HFF-Myc (cell line): ENCODE measurements at regions not wholly inside any gene's neighbourhood (a gene's known extent, or its start where the extent isn't known, plus 50 kb on each side); places are given as distances from the start of the nearest gene placed in this dataset.

Experiments
- DNase-seq: peaks from one replicate; pipeline ENCODE4 v3.0.0-alpha.2; 2011; ENCODE audit warnings: low read depth; ENCODE audit errors: extremely low read depth
- H3K4me3 ChIP-seq: replicated peaks from 2 replicates; pipeline ENCODE4 v1.5.1; 2011; ENCODE audit warnings: low read depth, mild to moderate bottlenecking, control low read depth, low read length
- TF ChIP-seq, protein P1 (sequence below): IDR thresholded peaks from 2 replicates; pipeline ENCODE4 v1.5.1; 2012; ENCODE audit warnings: mild to moderate bottlenecking, low read depth, low read length, control low read depth; ENCODE audit errors: missing control alignments

DNA sequence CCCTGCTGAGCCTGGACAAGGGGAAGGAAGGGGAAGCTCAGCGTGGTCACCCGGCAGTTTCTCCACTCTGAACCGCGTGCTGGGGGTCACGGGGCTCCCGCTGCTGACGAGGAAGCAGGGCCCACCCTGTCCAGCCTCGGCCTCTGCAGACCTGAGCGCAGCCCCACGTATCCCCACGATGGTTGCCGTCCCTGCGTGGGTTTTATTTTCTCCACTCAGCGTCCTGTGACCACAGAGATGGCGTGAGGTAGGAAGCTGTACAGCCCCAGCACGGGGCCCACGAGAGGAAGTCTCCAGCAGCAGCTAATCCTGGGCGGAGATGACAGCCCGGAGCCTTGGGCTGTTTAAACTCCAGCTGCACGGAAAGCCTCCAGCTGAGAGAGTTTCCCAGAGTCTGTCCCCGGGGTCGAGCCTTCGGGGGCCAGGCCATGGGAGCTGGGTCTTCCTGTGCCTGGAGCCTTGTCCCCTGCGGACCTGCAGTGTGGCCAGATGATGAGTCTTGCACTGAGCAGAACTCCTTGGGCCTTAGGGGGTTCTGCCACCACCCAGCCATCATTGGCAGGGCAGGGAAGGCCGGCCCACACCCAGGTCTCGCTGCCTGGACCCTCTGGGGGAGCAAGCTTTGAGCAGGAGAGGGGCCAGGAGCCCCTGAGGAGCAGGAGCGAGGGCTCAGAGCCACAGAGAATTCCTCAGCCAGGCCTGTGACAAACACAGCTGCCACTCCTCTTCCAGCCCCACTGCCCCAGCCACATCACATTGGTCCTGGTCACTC lies 72.8 kb upstream of the FAM20C start:
- TF ChIP-seq, protein P1, sequence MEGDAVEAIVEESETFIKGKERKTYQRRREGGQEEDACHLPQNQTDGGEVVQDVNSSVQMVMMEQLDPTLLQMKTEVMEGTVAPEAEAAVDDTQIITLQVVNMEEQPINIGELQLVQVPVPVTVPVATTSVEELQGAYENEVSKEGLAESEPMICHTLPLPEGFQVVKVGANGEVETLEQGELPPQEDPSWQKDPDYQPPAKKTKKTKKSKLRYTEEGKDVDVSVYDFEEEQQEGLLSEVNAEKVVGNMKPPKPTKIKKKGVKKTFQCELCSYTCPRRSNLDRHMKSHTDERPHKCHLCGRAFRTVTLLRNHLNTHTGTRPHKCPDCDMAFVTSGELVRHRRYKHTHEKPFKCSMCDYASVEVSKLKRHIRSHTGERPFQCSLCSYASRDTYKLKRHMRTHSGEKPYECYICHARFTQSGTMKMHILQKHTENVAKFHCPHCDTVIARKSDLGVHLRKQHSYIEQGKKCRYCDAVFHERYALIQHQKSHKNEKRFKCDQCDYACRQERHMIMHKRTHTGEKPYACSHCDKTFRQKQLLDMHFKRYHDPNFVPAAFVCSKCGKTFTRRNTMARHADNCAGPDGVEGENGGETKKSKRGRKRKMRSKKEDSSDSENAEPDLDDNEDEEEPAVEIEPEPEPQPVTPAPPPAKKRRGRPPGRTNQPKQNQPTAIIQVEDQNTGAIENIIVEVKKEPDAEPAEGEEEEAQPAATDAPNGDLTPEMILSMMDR: no peak
- DNase-seq: no peak
- H3K4me3 ChIP-seq: no peak overlapping the region

DNA sequence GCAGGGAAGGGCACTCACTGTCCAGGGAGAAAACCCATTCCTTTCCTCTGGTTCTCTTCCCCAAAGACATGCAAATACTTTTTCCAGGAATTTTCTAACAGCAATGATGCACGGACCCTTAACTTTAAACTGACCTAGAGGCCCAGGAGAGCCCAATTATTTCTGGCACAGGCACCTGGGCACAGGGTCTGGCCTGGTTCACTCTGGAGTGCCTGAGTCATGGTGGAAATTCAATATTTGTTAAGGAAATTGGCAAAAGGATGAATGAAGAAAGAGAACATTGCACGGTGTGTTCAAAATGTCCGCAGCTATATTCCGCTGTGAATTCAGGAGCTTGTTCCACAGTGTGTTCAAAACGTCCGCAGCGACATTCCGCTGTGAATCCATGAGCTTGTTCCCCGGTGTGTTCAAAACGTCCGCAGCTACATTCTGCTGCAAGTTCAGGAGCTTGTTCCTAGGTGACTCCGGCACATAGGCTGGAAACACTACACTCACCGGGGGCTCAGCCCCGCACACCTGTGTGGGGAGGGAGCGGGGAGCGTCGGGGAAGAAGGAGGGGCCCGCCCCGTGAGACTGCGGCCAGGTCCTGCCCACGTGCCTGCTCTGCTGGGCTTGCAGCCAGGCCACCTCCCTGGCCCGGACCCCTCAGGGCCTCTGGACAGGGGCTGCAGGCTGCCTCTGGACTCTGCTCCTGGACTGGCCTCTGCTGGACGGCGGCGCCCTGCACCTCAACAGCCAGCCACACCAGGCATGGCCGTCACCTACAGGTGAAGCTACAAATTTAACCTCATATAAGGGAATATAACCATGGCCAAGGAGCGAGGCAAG lies 72.0 kb upstream of the FAM20C start:
- TF ChIP-seq, protein P1: no peak
- DNase-seq: no peak
- no peak overlapping the region for H3K4me3 ChIP-seq

DNA sequence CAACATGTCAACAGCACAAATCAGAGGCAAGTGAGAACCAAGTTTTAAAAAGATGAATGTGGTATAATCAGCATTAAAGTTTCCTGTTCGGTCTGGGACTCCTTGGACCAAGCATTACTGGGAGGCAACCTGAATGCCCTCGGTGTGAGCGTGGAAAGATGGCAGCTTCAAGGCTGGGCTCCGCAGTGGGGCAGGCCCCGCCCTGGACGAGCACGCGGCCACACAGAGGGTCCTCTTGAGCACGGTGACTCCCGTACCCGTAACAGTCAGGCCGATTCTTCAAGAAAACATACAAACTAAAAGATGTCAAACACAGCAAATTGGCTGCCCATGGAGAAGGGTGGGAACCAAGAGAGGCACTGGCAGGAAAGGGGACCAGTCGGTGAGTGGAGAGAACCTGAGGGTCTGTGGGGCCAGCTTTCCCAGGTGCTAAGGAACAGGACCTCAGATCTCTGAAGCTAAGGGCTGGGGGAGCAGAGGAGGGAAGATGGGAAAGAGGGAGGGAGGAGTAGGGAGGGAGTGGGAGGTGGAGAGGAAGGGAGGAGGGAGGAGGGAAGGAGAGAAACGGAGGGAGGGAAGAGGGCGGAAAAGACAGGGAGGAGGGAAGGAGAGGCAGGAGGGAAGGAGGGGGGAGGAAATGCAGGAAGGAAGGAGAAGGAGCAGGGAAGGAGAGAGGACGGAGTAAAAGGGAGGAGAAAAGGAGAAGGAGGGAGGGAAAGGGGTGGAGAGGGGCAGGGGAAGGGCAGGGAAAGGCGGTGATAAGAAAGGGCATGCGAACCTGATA lies 71.2 kb upstream of the FAM20C start:
- TF ChIP-seq, protein P1: no peak
- DNase-seq: no peak
- H3K4me3 ChIP-seq: no peak overlapping the region

DNA sequence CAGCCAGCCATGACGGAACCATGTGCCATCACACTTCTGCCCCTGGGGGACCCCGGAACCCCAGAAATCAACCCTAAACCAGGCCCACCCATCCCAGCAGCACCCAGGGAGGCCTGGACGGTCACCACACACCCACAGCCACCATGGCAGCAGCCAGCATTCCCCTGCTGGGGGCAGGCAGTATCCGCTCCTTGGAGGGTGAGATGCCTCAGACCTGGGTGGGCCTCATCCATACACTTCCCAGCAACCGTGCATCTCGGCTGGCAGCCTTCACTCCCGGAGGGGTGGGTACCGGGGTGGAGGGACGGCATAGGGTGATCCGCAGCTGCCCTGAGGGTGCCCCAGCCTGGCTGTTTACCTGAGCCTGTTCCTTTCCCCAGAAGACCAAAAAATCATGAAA lies 69.1 kb upstream of the FAM20C start:
- no peak for DNase-seq
- no peak overlapping the region for H3K4me3 ChIP-seq
- TF ChIP-seq, protein P1: no peak

DNA sequence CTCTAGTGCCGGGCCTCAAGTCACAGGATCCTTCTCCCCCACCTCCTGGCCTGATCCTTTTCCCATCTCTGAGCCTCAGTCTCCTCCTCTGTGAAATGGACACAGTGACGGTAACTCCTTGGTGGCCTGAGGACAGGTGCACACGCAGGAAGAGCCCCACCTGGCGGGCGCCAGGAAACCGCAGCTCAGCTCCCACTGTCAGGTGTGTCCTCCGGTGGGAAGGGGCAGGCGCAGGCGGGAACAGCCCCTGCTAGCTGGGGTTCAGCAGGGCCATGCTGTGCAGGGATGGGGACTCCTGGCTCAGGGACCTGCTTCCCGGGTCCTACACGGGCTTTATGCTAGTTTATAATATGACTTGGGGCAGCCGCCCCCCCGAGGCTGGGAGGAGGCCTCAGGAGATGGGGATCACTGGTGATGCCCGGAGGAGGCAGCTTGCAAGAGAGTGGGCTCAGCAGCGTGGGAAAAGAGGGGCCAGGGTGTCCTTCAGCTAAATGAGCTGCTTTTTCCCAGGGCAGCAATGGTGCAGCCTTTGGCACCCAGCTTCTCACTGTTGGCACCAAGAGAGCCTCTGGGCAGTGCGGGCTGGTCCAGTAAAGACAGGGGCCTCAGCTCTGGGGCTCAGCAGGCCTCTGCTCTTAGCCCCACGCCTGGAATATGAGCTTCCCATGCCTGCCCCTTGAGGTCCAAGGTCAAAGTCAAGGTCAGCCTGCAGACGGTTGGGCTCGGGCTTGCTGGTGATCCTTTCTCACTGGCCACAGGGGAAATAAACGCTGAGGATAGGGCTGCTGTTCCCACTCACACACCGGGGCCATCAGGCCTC lies 68.0 kb upstream of the FAM20C start:
- H3K4me3 ChIP-seq: no peak overlapping the region
- no peak for DNase-seq
- TF ChIP-seq, protein P1: no peak

DNA sequence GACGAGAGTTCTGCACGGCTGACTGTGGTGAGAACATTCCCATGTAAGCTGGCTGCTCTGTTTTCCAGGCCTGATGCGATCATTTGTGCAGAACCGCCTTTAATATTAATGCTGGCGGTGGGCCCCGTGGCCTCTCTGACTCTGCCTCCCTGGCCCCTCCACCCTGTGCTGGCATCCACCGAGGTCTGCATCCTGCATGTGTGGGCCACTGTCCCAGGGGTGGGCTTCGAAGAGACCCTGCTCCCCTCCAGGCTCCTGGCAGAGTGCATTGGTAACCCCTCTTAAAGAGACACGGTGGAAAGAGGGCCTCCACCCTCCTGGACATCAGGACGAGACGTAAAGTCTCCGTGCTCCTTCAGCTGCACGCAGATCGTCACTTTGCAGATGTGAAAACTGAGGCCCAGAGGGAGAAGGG lies 67.3 kb upstream of the FAM20C start:
- DNase-seq: no peak
- TF ChIP-seq, protein P1: no peak
- H3K4me3 ChIP-seq: no peak overlapping the region
